Spinal cord (tissue), 9 donors: ENCODE measurements at regions not wholly inside any gene's neighbourhood (a gene's known extent, or its start where the extent isn't known, plus 50 kb on each side); places are given as distances from the start of the nearest gene placed in this dataset.

Experiments used
- DNase-seq, 6 donors: peaks; one replicate each; pipeline versions ENCODE4 v3.0.0 to v3.0.0-alpha.2; 2013 to 2015; ENCODE audit warnings: low spot score in 6 of 6, low read depth in 4 of 6
- H3K27ac ChIP-seq: one replicate; pipeline ENCODE4 v1.5.1; 2013; ENCODE audit warnings: low read depth, low read length, control low read depth
- H3K27me3 ChIP-seq: one replicate; pipeline ENCODE4 v1.6.1; 2013; ENCODE audit warnings: low read length; ENCODE audit not compliant: control insufficient read depth, insufficient read depth
- H3K36me3 ChIP-seq: one replicate; pipeline ENCODE4 v1.6.1; 2013; ENCODE audit warnings: low read length; ENCODE audit not compliant: control insufficient read depth, insufficient read depth
- H3K4me1 ChIP-seq: one replicate; pipeline ENCODE4 v1.6.1; 2013; ENCODE audit warnings: low read length; ENCODE audit not compliant: control insufficient read depth, insufficient read depth
- H3K4me3 ChIP-seq: one replicate; pipeline ENCODE4 v1.5.1; 2013; ENCODE audit warnings: low read depth, low read length, control low read depth
- H3K9me3 ChIP-seq: one replicate; pipeline ENCODE4 v1.6.1; 2013; ENCODE audit warnings: low read length; ENCODE audit not compliant: control insufficient read depth, insufficient read depth
- WGBS: methylation state at CpG from one replicate; pipeline ENCODE4 v1.1.5; 2013; ENCODE audit warnings: missing lambda C conversion rate; ENCODE audit not compliant: insufficient coverage; 5-methylcytosine and 5-hydroxymethylcytosine counted together
- donor health status: healthy.

DNA sequence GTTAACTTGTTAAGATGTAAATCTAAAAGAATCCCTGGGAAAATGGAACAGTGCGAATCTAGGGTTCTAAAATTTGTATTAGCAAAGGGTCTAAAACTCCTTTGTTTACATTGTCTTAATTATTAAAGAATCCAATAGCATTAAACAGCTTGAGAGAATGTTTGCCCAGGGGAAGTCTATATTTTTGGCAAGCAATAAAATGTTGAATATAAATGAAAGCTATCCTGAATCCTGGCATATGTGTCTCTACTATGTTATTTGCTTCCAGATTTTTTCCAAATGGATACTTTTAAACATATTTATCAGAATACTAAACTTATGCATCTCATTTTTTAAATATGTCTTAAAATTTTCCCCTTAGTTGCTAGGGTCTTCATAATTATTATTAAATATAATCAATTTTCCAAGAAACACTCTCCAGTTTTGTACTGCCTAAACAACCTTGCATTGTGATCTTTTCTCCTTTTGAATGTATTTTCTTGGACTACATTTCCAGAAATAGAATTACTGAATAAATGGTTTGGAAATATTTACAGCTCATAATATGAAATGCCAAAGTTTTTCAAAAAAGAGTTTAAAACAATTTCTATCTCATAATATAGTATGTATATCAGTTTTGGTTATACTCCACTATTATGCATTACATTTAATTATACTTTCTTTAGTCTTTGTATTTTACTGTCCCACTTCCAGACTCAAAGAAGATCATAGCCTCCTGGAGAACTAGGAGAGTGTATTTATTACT lies 304.8 kb downstream of the USP25 start:
- WGBS = no CpG with 5 or more reads among the region's 1 CpG
- Histone ChIP-seq H3K4me3 (no peak overlapping the region), H3K4me1 (no peaks in the 10 kb centered on the region), H3K36me3 (no peaks in the 10 kb centered on the region), H3K27me3 (no peaks in the 10 kb centered on the region), H3K9me3 (no peaks in the 10 kb centered on the region), H3K27ac (no peak overlapping the region)
- peak in 2 of 6 donors; percentile 28 to 35 for DNase-seq

DNA sequence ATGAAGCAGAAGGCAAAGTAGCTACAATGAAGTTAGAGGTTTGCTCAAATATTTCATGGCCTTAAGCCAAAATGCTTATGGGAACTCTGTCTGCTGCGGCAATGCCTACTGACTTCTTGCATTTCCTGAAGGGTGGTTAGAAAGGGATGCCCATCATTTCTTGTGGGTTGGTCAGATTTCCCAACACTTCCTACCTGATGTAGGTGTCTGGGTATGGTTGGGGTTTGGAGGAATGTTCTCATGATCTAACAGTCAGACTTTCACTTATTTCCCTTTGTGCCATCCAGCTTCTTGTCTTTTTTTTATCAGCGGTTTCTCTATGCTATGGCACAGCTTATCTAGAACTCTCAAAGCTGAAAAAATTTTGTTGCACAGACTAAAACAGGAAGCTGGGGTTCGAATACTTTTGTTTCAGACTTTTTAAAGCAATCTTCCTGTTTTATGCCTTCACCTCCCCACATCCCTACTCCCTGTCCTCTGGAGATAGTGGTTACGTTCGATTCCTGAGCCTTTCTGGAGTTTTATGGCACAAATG lies 307.7 kb downstream of the USP25 start:
- no peaks in the 10 kb centered on the region for H3K27me3 ChIP-seq
- no peak overlapping the region for H3K4me3 ChIP-seq
- H3K36me3 ChIP-seq = no peaks in the 10 kb centered on the region
- 89% methylated on average over 2 of the region's 5 CpGs for WGBS
- H3K4me1 ChIP-seq = no peaks in the 10 kb centered on the region
- no peak overlapping the region for H3K27ac ChIP-seq
- H3K9me3 ChIP-seq = no peaks in the 10 kb centered on the region
- DNase-seq = no peak

DNA sequence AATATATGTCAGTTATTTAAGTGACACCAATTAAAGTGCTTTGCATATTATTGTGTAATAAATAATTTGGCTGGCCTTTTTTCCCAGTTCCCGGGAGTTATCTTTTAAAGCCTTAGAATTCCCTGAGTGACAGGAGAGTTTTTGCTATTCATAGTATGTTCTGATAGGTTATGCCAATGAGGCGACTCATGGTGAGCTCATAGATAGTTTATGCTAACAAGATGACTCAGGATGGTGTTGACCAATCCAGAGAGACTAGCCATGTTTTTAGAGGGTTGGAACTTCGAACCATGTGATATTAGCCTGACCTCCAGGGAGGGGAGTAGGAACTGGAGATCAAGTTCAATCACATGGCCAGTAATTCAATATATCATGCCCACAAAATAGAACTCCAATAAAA lies 310.8 kb downstream of the USP25 start:
- WGBS = 100% methylated on average over 2 of the region's 3 CpGs
- no peak for DNase-seq
- H3K9me3 ChIP-seq = no peaks in the 10 kb centered on the region
- H3K36me3 ChIP-seq = no peaks in the 10 kb centered on the region
- no peaks in the 10 kb centered on the region for H3K4me1 ChIP-seq
- H3K4me3 ChIP-seq = no peak overlapping the region
- H3K27ac ChIP-seq = no peak overlapping the region
- no peaks in the 10 kb centered on the region for H3K27me3 ChIP-seq

- H3K4me3 ChIP-seq = no peak overlapping the region
- H3K9me3 ChIP-seq = no peaks in the 10 kb centered on the region
- no peak for DNase-seq
- no peaks in the 10 kb centered on the region for H3K4me1 ChIP-seq
- H3K36me3 ChIP-seq = no peaks in the 10 kb centered on the region
- no peaks in the 10 kb centered on the region for H3K27me3 ChIP-seq
- H3K27ac ChIP-seq = no peak overlapping the region
Measured at GRCh38 chr21:16044676-16045075, 314.9 kb downstream of the USP25 start.

DNA sequence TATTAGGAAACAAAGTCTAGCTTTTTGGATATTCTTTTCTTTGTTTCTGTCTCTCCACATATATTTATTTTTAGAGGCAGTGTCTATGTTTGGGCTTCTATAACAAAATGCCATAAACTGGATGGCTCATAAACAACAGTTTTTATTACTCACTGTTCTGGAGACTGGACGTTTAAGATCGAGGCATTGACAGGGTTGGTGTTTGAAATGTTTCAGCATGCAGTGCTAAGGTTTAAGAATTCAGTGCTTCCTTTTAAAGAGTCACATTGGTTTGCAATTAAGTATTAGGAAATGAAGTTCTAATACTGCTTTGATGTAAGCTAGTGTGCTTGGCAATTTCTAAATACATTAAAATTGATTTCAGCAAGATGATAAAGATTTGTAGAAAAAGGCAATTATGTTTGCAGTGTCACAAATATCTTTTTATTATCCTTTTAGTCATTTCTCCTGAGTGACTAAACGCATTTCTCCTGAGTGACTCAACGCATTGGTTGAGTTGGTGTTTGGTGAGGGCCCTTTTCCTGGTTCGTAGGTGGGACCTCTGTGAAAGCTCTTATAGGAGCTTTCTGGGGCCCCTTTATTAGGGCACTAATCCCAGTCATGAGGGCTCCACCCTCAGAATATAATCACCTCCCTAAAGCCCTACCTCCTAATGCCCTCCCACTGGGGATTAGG lies 317.0 kb downstream of the USP25 start:
- no CpG with 5 or more reads among the region's 5 CpGs for WGBS
- Histone ChIP-seq H3K27ac (no peak overlapping the region), H3K36me3 (no peaks in the 10 kb centered on the region), H3K4me3 (no peak overlapping the region), H3K27me3 (no peaks in the 10 kb centered on the region), H3K4me1 (no peaks in the 10 kb centered on the region), H3K9me3 (no peaks in the 10 kb centered on the region)
- DNase-seq = no peak

GRCh38 chr21:16047904-16048303 lies 318.1 kb downstream of the USP25 start:
- Histone ChIP-seq H3K27ac (no peak overlapping the region), H3K4me3 (no peak overlapping the region), H3K4me1 (no peaks in the 10 kb centered on the region), H3K9me3 (no peaks in the 10 kb centered on the region), H3K36me3 (no peaks in the 10 kb centered on the region), H3K27me3 (no peaks in the 10 kb centered on the region)
- WGBS = no CpG with 5 or more reads among the region's 3 CpGs
- DNase-seq = peak in 1 of 6 donors; percentile 66

GRCh38 chr21:16055014-16055413 lies 325.2 kb downstream of the USP25 start:
- H3K36me3 ChIP-seq = no peaks in the 10 kb centered on the region
- H3K9me3 ChIP-seq = no peaks in the 10 kb centered on the region
- H3K4me1 ChIP-seq = no peaks in the 10 kb centered on the region
- no peak overlapping the region for H3K27ac ChIP-seq
- H3K4me3 ChIP-seq = no peak overlapping the region
- H3K27me3 ChIP-seq = no peaks in the 10 kb centered on the region
- no peak for DNase-seq
- no CpG with 5 or more reads among the region's 1 CpG for WGBS

DNA sequence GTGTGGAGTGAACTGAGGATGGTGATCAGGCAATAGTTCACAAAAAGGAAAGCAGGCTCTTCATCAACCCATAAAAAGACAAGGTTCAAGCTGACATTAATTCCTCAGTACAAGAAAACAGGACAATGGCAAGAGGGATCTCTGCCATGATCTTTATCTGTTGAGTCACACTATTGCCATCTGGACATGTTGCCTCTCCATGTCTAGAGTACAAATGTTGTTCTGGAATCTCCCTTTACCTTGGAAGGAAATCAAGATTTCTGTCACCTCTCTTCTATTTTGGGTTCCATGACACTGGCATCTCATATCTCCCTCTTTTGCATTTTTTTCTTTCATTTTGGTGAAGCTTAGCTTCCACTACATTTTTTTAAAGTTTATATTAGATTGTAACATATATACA lies 329.1 kb downstream of the USP25 start:
- H3K27me3 ChIP-seq = no peaks in the 10 kb centered on the region
- no peak overlapping the region for H3K27ac ChIP-seq
- H3K36me3 ChIP-seq = no peaks in the 10 kb centered on the region
- H3K9me3 ChIP-seq = peaks cover 2% of the 10 kb centered on the region
- no peak for DNase-seq
- H3K4me3 ChIP-seq = no peak overlapping the region
- H3K4me1 ChIP-seq = no peaks in the 10 kb centered on the region

- Histone ChIP-seq H3K27me3 (no peaks in the 10 kb centered on the region), H3K9me3 (peaks cover 2% of the 10 kb centered on the region), H3K4me1 (no peaks in the 10 kb centered on the region), H3K27ac (no peak overlapping the region), H3K36me3 (no peaks in the 10 kb centered on the region), H3K4me3 (no peak overlapping the region)
- 100% methylated on average over 4 of the region's 4 CpGs for WGBS
- no peak for DNase-seq
Measured at GRCh38 chr21:16059981-16060380, 330.2 kb downstream of the USP25 start.

- Histone ChIP-seq H3K36me3 (no peaks in the 10 kb centered on the region), H3K27ac (no peak overlapping the region), H3K9me3 (peaks cover 2% of the 10 kb centered on the region), H3K27me3 (no peaks in the 10 kb centered on the region), H3K4me3 (no peak overlapping the region), H3K4me1 (no peaks in the 10 kb centered on the region)
- 97% methylated on average over 7 of the region's 9 CpGs for WGBS
- no peak for DNase-seq
Measured at GRCh38 chr21:16061194-16061593, 331.4 kb downstream of the USP25 start.
